Stimulated activated memory B cell treated with anti-CD40 and anti-IgM and Interleukin-4, amounts not matched to agents 10 μg/mL and 1 μg/mL and 100 μg/mL, for 72 hours (primary cell): ENCODE measurements at regions not wholly inside any gene's neighbourhood (a gene's known extent, or its start where the extent isn't known, plus 50 kb on each side); places are given as distances from the start of the nearest gene placed in this dataset.

Experiments used
- ATAC-seq: fragments of 150-1000 bp; cut with Tn5 transposase; 2 replicates; pipeline ENCODE4 v1.10.0; 2021
- H3K27ac Mint-ChIP-seq: one replicate; pipeline ENCODE4 v1.8.0; 2022; ENCODE audit warnings: mild to moderate bottlenecking, mixed read lengths
- H3K27me3 Mint-ChIP-seq: one replicate; pipeline ENCODE4 v1.8.0; 2022; ENCODE audit warnings: mixed read lengths
- H3K36me3 Mint-ChIP-seq: one replicate; pipeline ENCODE4 v1.8.0; 2022; ENCODE audit warnings: mixed read lengths
- H3K4me1 Mint-ChIP-seq: one replicate; pipeline ENCODE4 v1.8.0; 2022; ENCODE audit warnings: mixed read lengths
- H3K4me3 Mint-ChIP-seq: one replicate; pipeline ENCODE4 v1.8.0; 2022; ENCODE audit warnings: mild to moderate bottlenecking, moderate library complexity, mixed read lengths
- H3K9me3 Mint-ChIP-seq: one replicate; pipeline ENCODE4 v1.8.0; 2022; ENCODE audit warnings: mixed read lengths

GRCh38 chr1:222358100-222358499 lies 189.8 kb downstream of the HHIPL2 start:
- H3K4me3 Mint-ChIP-seq = no peak overlapping the region

GRCh38 chr1:222357252-222357651 lies 190.7 kb downstream of the HHIPL2 start:
- Mint-ChIP-seq H3K9me3 (peaks cover 8% of the 10 kb centered on the region), H3K4me3 (no peak overlapping the region), H3K36me3 (no peaks in the 10 kb centered on the region), H3K27ac (no peak overlapping the region), H3K27me3 (no peaks in the 10 kb centered on the region), H3K4me1 (peaks cover 14% of the 10 kb centered on the region)
- no peak for ATAC-seq

More at GRCh38 chr1:222358100-222358499, 189.8 kb downstream of the HHIPL2 start:
- peaks cover 8% of the 10 kb centered on the region for H3K9me3 Mint-ChIP-seq
- peaks cover 14% of the 10 kb centered on the region for H3K4me1 Mint-ChIP-seq
- H3K27me3 Mint-ChIP-seq = no peaks in the 10 kb centered on the region
- no peaks in the 10 kb centered on the region for H3K36me3 Mint-ChIP-seq
- no peak for ATAC-seq
- no peak overlapping the region for H3K27ac Mint-ChIP-seq

- H3K27me3 Mint-ChIP-seq = peaks cover 30% of the 10 kb centered on the region
- H3K27ac Mint-ChIP-seq = no peak overlapping the region
- H3K4me1 Mint-ChIP-seq = no peaks in the 10 kb centered on the region
- H3K9me3 Mint-ChIP-seq = no peaks in the 10 kb centered on the region
- ATAC-seq = no peak
- no peak overlapping the region for H3K4me3 Mint-ChIP-seq
- H3K36me3 Mint-ChIP-seq = no peaks in the 10 kb centered on the region
Measured at GRCh38 chr1:222347627-222348026, 200.3 kb downstream of the HHIPL2 start.

- H3K27me3 Mint-ChIP-seq = peaks cover 31% of the 10 kb centered on the region
- no peak overlapping the region for H3K4me3 Mint-ChIP-seq
- no peak overlapping the region for H3K27ac Mint-ChIP-seq
- no peaks in the 10 kb centered on the region for H3K4me1 Mint-ChIP-seq
- H3K36me3 Mint-ChIP-seq = no peaks in the 10 kb centered on the region
- H3K9me3 Mint-ChIP-seq = no peaks in the 10 kb centered on the region
- ATAC-seq = no peak
Measured at GRCh38 chr1:222346955-222347354, 200.9 kb downstream of the HHIPL2 start.

GRCh38 chr1:222339376-222339947 lies 208.4 kb downstream of the HHIPL2 start:
- Mint-ChIP-seq H3K36me3 (no peaks in the 10 kb centered on the region), H3K27ac (no peak overlapping the region), H3K4me1 (no peaks in the 10 kb centered on the region), H3K27me3 (peaks cover 7% of the 10 kb centered on the region), H3K4me3 (no peak overlapping the region), H3K9me3 (no peaks in the 10 kb centered on the region)
- no peak for ATAC-seq

- Mint-ChIP-seq H3K4me1 (no peaks in the 10 kb centered on the region), H3K36me3 (no peaks in the 10 kb centered on the region), H3K9me3 (no peaks in the 10 kb centered on the region), H3K27me3 (no peaks in the 10 kb centered on the region), H3K4me3 (no peak overlapping the region), H3K27ac (no peak overlapping the region)
- no peak for ATAC-seq
Measured at GRCh38 chr1:222335586-222335985, 212.3 kb downstream of the HHIPL2 start.

GRCh38 chr1:222334026-222334680 lies 213.8 kb downstream of the HHIPL2 start:
- Mint-ChIP-seq H3K4me1 (no peaks in the 10 kb centered on the region), H3K27me3 (no peaks in the 10 kb centered on the region), H3K4me3 (no peak overlapping the region), H3K9me3 (no peaks in the 10 kb centered on the region), H3K27ac (no peak overlapping the region), H3K36me3 (no peaks in the 10 kb centered on the region)
- no peak for ATAC-seq

- Mint-ChIP-seq H3K36me3 (no peaks in the 10 kb centered on the region), H3K9me3 (no peaks in the 10 kb centered on the region), H3K4me1 (no peaks in the 10 kb centered on the region), H3K4me3 (no peak overlapping the region), H3K27ac (no peak overlapping the region), H3K27me3 (no peaks in the 10 kb centered on the region)
- ATAC-seq = no peak
Measured at GRCh38 chr1:222331765-222332164, 216.1 kb downstream of the HHIPL2 start.

- no peaks in the 10 kb centered on the region for H3K4me1 Mint-ChIP-seq
- no peaks in the 10 kb centered on the region for H3K9me3 Mint-ChIP-seq
- no peaks in the 10 kb centered on the region for H3K36me3 Mint-ChIP-seq
- H3K4me3 Mint-ChIP-seq = no peak overlapping the region
- no peak overlapping the region for H3K27ac Mint-ChIP-seq
- no peak for ATAC-seq
- no peaks in the 10 kb centered on the region for H3K27me3 Mint-ChIP-seq
Measured at GRCh38 chr1:222331340-222331739, 216.6 kb downstream of the HHIPL2 start.

GRCh38 chr1:222329493-222330045 lies 218.3 kb downstream of the HHIPL2 start:
- Mint-ChIP-seq H3K4me3 (no peak overlapping the region), H3K9me3 (no peaks in the 10 kb centered on the region), H3K27ac (no peak overlapping the region), H3K36me3 (no peaks in the 10 kb centered on the region), H3K27me3 (no peaks in the 10 kb centered on the region), H3K4me1 (no peaks in the 10 kb centered on the region)
- ATAC-seq = no peak

- no peaks in the 10 kb centered on the region for H3K36me3 Mint-ChIP-seq
- no peak for ATAC-seq
- H3K27ac Mint-ChIP-seq = no peak overlapping the region
- H3K27me3 Mint-ChIP-seq = no peaks in the 10 kb centered on the region
- no peak overlapping the region for H3K4me3 Mint-ChIP-seq
- peaks cover 4% of the 10 kb centered on the region for H3K9me3 Mint-ChIP-seq
- no peaks in the 10 kb centered on the region for H3K4me1 Mint-ChIP-seq
Measured at GRCh38 chr1:222326710-222327036, 221.2 kb downstream of the HHIPL2 start.

GRCh38 chr1:222326006-222326709 lies 221.7 kb downstream of the HHIPL2 start:
- Mint-ChIP-seq H3K27me3 (peaks cover 4% of the 10 kb centered on the region), H3K36me3 (no peaks in the 10 kb centered on the region), H3K4me1 (no peaks in the 10 kb centered on the region), H3K27ac (no peak overlapping the region), H3K9me3 (peaks cover 4% of the 10 kb centered on the region), H3K4me3 (no peak overlapping the region)
- ATAC-seq = peak; percentile 38

GRCh38 chr1:222325506-222325905 lies 222.4 kb downstream of the HHIPL2 start:
- H3K36me3 Mint-ChIP-seq = no peaks in the 10 kb centered on the region
- H3K9me3 Mint-ChIP-seq = peaks cover 4% of the 10 kb centered on the region
- no peaks in the 10 kb centered on the region for H3K4me1 Mint-ChIP-seq
- ATAC-seq = no peak
- peaks cover 10% of the 10 kb centered on the region for H3K27me3 Mint-ChIP-seq
- no peak overlapping the region for H3K27ac Mint-ChIP-seq
- H3K4me3 Mint-ChIP-seq = no peak overlapping the region

GRCh38 chr1:222314839-222315238 lies 233.1 kb downstream of the HHIPL2 start:
- no peak overlapping the region for H3K4me3 Mint-ChIP-seq
- no peaks in the 10 kb centered on the region for H3K9me3 Mint-ChIP-seq
- H3K4me1 Mint-ChIP-seq = no peaks in the 10 kb centered on the region
- ATAC-seq = no peak
- no peak overlapping the region for H3K27ac Mint-ChIP-seq
- peaks cover 9% of the 10 kb centered on the region for H3K27me3 Mint-ChIP-seq
- no peaks in the 10 kb centered on the region for H3K36me3 Mint-ChIP-seq

GRCh38 chr1:222310836-222311235 lies 237.1 kb downstream of the HHIPL2 start:
- H3K27ac Mint-ChIP-seq = no peak overlapping the region

GRCh38 chr1:222307621-222308020 lies 240.3 kb downstream of the HHIPL2 start:
- no peaks in the 10 kb centered on the region for H3K9me3 Mint-ChIP-seq
- no peak for ATAC-seq
- H3K4me3 Mint-ChIP-seq = no peak overlapping the region
- peaks cover 9% of the 10 kb centered on the region for H3K27me3 Mint-ChIP-seq
- no peaks in the 10 kb centered on the region for H3K4me1 Mint-ChIP-seq
- no peaks in the 10 kb centered on the region for H3K36me3 Mint-ChIP-seq
- H3K27ac Mint-ChIP-seq = no peak overlapping the region

More at GRCh38 chr1:222310836-222311235, 237.1 kb downstream of the HHIPL2 start:
- H3K4me3 Mint-ChIP-seq = no peak overlapping the region
- H3K9me3 Mint-ChIP-seq = no peaks in the 10 kb centered on the region
- no peaks in the 10 kb centered on the region for H3K4me1 Mint-ChIP-seq
- ATAC-seq = peak; percentile 42
- no peaks in the 10 kb centered on the region for H3K36me3 Mint-ChIP-seq
- peaks cover 9% of the 10 kb centered on the region for H3K27me3 Mint-ChIP-seq
